GM21529 (cell line): ENCODE measurements at regions not wholly inside any gene's neighbourhood (a gene's known extent, or its start where the extent isn't known, plus 50 kb on each side); places are given as distances from the start of the nearest gene placed in this dataset.
A peak's percentile ranks its signal among the peaks of the same experiment; 100 is the strongest.
"Not testable (repeated sequence)": the region's sequence is repeated elsewhere in the genome, so short reads cannot be mapped to it uniquely, and the experiment has no call there.

Experiments
- ATAC-seq: cut with Tn5 transposase; IDR thresholded peaks from one replicate; pipeline ENCODE4 v1.9.1; 2021; ENCODE audit not compliant: unreplicated experiment

- ATAC-seq: no peak
These were observed 51.5 kb upstream of the ITGB1 start for GRCh38 chr10:33009244-33010131.

- ATAC-seq: peak; percentile 61
These were observed 50.6 kb upstream of the ITGB1 start for GRCh38 chr10:33008499-33009243.

GRCh38 chr10:33007731-33008381 is 49.8 kb upstream of the ITGB1 start:
- ATAC-seq: not testable (repeated sequence)
